ENCODE measurements at regions not wholly inside any gene's neighbourhood (a gene's known extent, or its start where the extent isn't known, plus 50 kb on each side); places are given as distances from the start of the nearest gene placed in this dataset.

GRCh38 chr5:171681061-171681460 is 104.6 kb upstream of the SMIM23 start:
- H3K4me2 ChIP-seq = no peak overlapping the region
- no peaks in the 10 kb centered on the region for H4K20me1 ChIP-seq (ENCODE audit: insufficient read depth)
- H3K79me2 ChIP-seq (ENCODE audit: insufficient read depth, low read depth) = no peaks in the 10 kb centered on the region
- H2AFZ ChIP-seq (ENCODE audit: low read depth) = no peak overlapping the region
- no peaks in the 10 kb centered on the region for H3K36me3 ChIP-seq (ENCODE audit: insufficient read depth)
- H3K27ac ChIP-seq = no peak overlapping the region
- H3K4me1 ChIP-seq (ENCODE audit: low read depth, poor library complexity, severe bottlenecking) = no peaks in the 10 kb centered on the region
- no peak for TF ChIP-seq CTCF (conservative IDR thresholded peaks at IDR 0.05; ENCODE audit: low read depth, low read length)
- H3K9ac ChIP-seq = no peak overlapping the region
- no peak overlapping the region for H3K4me3 ChIP-seq (IDR thresholded peaks at IDR 0.05; ENCODE audit: insufficient read depth, low read depth, low read length)
- H3K27me3 ChIP-seq (ENCODE audit: insufficient read depth, low read depth) = no peaks in the 10 kb centered on the region

GRCh38 chr5:171681677-171682076 is 103.9 kb upstream of the SMIM23 start:
- H3K79me2 ChIP-seq (ENCODE audit: insufficient read depth, low read depth) = no peaks in the 10 kb centered on the region
- no peak overlapping the region for H3K4me2 ChIP-seq
- H2AFZ ChIP-seq (ENCODE audit: low read depth) = no peak overlapping the region
- H3K27ac ChIP-seq = no peak overlapping the region
- no peaks in the 10 kb centered on the region for H3K36me3 ChIP-seq (ENCODE audit: insufficient read depth)
- H3K27me3 ChIP-seq (ENCODE audit: insufficient read depth, low read depth) = no peaks in the 10 kb centered on the region
- H4K20me1 ChIP-seq (ENCODE audit: insufficient read depth) = no peaks in the 10 kb centered on the region
- no peaks in the 10 kb centered on the region for H3K4me1 ChIP-seq (ENCODE audit: low read depth, poor library complexity, severe bottlenecking)
- TF ChIP-seq CTCF (conservative IDR thresholded peaks at IDR 0.05; ENCODE audit: low read depth, low read length) = no peak
- H3K4me3 ChIP-seq (IDR thresholded peaks at IDR 0.05; ENCODE audit: insufficient read depth, low read depth, low read length) = no peak overlapping the region
- no peak overlapping the region for H3K9ac ChIP-seq

- Histone ChIP-seq H3K27ac (no peak overlapping the region), H3K36me3 (ENCODE audit: insufficient read depth) (no peaks in the 10 kb centered on the region), H3K79me2 (ENCODE audit: insufficient read depth, low read depth) (no peaks in the 10 kb centered on the region), H3K9ac (no peak overlapping the region), H4K20me1 (ENCODE audit: insufficient read depth) (no peaks in the 10 kb centered on the region), H3K4me3 (IDR thresholded peaks at IDR 0.05; ENCODE audit: insufficient read depth, low read depth, low read length) (no peak overlapping the region), H3K4me1 (ENCODE audit: low read depth, poor library complexity, severe bottlenecking) (no peaks in the 10 kb centered on the region), H2AFZ (ENCODE audit: low read depth) (no peak overlapping the region), H3K27me3 (ENCODE audit: insufficient read depth, low read depth) (no peaks in the 10 kb centered on the region), H3K4me2 (no peak overlapping the region)
- no peak for TF ChIP-seq CTCF (conservative IDR thresholded peaks at IDR 0.05; ENCODE audit: low read depth, low read length)
Measured at GRCh38 chr5:171682801-171683200, 102.8 kb upstream of the SMIM23 start.

GRCh38 chr5:171684169-171684568 is 101.4 kb upstream of the SMIM23 start:
- Histone ChIP-seq H3K36me3 (ENCODE audit: insufficient read depth) (no peaks in the 10 kb centered on the region), H3K4me1 (ENCODE audit: low read depth, poor library complexity, severe bottlenecking) (no peaks in the 10 kb centered on the region), H2AFZ (ENCODE audit: low read depth) (no peak overlapping the region), H3K27me3 (ENCODE audit: insufficient read depth, low read depth) (no peaks in the 10 kb centered on the region), H3K4me2 (no peak overlapping the region), H3K79me2 (ENCODE audit: insufficient read depth, low read depth) (no peaks in the 10 kb centered on the region), H3K4me3 (IDR thresholded peaks at IDR 0.05; ENCODE audit: insufficient read depth, low read depth, low read length) (no peak overlapping the region), H3K9ac (no peak overlapping the region), H3K27ac (no peak overlapping the region), H4K20me1 (ENCODE audit: insufficient read depth) (no peaks in the 10 kb centered on the region)
- TF ChIP-seq CTCF (conservative IDR thresholded peaks at IDR 0.05; ENCODE audit: low read depth, low read length) = no peak

Measured in KMS-11 (cell line).